OCI-M1 (cell line): ENCODE measurements at regions not wholly inside any gene's neighbourhood (a gene's known extent, or its start where the extent isn't known, plus 50 kb on each side); places are given as distances from the start of the nearest gene placed in this dataset.
"Not testable (repeated sequence)": the region's sequence is repeated elsewhere in the genome, so short reads cannot be mapped to it uniquely, and the experiment has no call there.

Source experiments
- DNase-seq: peaks from one replicate; lab custom pipeline; 2025; lab: John Stamatoyannopoulos, UW

DNA sequence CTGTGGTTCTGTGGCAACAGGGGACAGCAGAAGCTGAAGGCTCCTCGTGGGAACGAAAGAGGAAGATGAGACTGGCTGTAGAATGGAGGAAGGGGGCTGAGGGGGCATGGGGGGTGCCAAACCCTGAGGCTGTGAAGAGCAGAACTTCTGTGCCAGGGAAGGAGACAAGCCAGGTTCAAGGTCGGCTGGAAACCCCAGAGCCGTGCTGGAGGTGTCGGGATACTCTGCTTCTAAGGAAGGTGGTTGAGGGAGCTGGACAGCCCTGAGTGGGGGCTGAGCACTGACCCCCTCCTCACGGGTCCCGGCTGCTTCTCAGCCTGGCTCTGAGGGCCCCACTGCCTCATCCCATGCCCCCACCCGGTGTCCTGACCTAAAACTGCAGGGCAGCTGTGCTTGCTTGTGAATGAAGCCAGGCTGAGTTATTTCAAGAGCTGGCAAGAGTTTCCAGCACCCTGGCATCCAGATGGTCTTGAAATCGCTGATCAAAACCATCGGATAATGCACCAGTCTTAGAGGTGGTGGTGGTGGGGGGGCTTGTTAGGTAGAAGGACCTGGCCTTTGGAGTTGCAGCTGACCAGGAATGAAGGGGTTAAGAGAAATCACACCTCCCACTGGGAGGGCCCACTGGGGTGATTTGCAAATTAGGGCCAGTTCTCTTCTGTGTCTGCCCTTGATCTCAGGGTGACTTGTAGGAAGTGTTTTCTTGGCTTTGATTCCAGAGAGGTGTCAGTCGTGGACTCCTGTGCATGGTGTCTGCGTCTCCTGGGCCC is 218.9 kb upstream of the C1orf174 start:
- DNase-seq, result no peak

DNA sequence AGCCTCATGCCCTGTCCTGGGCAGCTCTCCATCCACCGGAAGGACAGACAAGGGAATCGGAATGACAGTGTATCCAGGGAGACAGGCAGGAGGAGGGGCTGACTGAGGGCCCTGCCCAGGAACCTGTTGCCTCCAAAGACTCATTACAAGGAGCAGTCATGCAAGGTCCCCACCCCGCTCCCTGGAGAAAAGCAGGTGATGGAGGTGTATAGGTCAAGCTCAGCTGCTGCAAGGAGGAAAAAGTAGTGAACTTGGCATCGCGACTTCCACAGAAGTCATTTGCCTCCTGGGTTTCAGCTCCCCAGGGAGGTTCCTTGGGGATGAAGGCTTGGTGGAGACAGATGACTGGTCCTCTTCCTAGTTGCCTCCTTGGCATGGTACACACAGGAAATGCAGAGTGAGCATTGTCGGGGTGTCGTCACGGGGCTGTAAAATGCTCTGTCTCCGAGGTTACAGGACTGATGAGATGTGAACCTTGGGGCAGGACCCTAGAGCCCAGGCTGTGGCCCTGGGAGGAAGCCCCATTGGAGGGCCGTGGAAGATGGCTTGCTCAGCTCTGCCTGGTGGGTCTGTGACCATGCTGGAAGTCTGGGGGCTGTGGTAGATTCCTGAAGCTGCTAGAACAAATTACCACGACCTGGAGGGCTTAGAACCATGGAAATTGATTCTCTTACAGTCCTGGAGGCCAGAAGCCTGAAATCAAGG is 219.6 kb upstream of the C1orf174 start:
- DNase-seq, result no peak

GRCh38 chr1:4120557-4121292 is 220.7 kb upstream of the C1orf174 start:
- DNase-seq, result no peak

DNA sequence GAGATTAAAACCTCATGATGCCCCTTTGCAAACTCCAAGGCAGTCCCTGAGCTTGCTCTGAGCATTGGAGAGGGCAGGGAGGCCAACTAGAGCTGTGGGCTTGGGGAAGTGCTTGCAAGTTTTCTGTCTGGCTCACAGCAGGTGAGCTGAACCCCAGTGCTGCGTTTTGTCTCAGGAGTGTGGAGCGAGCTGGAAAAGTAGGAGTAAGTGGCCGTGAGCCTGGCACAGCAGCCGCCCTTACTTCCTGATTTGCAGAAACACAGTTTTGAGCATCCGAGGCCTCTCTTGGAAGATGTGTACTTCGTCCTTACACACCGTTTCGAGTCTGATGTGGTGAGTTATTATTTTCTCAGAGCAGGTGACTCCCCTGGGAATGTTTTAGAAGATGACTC is 221.2 kb upstream of the C1orf174 start:
- no peak for DNase-seq

- no peak for DNase-seq
Observed at GRCh38 chr1:4121834-4122512, 221.9 kb upstream of the C1orf174 start.

- no peak for DNase-seq
Observed at GRCh38 chr1:4122513-4123160, 222.6 kb upstream of the C1orf174 start.

GRCh38 chr1:4124631-4125145 is 224.6 kb upstream of the C1orf174 start:
- DNase-seq, result no peak

DNA sequence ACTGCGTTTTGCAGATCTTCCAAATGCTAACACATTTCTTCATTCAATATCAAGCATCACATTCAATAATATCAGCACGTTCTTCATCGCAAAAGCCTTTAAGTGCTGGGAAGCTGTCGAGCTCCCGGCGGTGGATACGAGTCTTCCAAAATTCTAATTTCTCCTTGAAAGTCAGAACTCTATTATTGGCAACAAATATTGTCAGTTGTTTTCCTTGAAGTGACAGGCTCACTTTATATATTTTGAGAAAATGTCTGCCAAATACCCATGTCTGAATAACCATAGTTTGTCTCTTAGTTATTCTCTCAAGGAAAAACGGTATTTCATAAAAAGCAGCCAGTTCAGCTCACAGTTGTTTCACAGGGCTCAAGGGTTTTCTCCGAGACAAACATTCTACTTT is 226.2 kb upstream of the C1orf174 start:
- no peak for DNase-seq

DNA sequence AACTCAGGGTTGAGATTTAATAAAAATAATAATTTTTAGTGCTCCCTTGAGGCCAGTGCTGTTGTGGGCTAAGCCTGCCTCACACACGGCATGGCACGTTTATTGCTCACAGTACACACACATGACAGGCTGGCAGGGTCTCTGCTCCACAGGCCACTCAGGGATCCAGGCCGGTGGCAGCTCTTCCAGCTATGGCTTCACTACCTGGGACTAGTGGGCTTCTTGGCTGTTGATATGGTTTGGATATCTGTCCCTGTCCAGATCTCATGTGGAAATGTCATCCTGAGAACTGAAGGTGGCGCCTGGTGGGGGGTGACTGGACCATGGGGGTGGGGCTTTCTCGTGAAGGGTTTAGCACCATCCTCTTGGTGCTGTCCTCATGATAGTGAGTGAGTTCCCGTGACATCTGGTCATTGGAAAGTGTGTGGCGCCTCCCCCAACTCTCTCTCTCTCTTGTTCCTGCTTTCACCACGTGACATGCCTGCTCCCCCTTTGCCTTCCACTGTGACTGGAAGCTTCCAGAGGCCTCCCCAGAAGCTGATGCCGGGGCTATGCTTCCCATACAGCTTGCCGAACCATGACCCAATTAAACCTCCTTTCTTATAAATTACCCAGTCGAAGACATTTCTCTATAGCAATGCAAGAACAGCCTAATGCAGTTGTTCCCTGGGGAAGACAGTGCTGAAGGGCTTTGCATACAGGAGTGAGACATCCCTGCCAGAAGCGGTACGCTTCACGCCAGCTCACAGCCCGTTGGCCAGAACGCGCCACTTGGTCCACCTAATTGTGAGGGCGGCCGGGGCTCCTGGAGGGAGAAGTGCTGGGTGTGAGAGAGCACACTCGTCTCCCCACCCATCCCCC is 226.9 kb upstream of the C1orf174 start:
- no peak for DNase-seq

GRCh38 chr1:4127592-4128140 is 227.6 kb upstream of the C1orf174 start:
- DNase-seq, result no peak

- DNase-seq, result no peak
Observed at GRCh38 chr1:4128616-4129015, 228.5 kb upstream of the C1orf174 start.

GRCh38 chr1:4129693-4130092 is 229.6 kb upstream of the C1orf174 start:
- no peak for DNase-seq

DNA sequence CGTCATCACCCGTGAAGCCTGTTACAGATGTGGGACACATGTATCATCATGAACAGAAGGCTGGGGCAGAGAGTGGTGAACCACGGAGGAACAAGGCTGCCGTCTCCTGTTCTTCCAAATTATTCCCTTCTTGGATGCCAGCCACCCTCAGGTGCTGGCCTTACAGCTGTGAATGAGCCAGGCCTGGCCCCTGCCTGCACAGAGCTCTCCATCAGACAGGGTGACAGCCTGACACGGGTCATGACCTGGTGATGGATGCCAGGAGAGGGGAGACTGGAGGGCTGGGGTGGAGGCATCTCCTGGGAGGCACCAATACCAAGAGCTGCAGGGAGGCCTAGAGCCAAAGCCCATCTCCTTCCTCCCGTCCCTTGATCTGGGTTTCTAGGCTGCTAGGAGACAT is 230.0 kb upstream of the C1orf174 start:
- no peak for DNase-seq

DNA sequence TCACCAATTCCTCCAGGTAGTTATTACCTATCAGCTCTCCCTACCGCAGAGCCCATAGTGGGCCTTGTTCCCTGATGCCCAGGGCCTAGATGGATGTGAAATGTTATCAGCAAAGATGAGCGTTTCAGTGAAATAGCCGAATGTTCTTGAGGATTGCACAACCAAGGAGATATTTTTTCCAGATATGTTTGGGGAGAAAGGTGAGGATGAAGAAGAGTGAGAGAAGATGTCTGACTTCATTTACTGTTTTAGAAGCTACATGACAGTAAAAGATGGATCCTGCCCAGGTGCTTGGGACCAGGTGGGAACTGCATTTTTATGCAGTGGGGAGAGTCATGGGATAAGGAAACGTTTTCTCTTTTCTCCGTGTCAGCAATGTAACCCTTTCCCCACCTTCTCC is 231.7 kb upstream of the C1orf174 start:
- no peak for DNase-seq

- DNase-seq, result no peak
Observed at GRCh38 chr1:4132352-4133296, 232.6 kb upstream of the C1orf174 start.

DNA sequence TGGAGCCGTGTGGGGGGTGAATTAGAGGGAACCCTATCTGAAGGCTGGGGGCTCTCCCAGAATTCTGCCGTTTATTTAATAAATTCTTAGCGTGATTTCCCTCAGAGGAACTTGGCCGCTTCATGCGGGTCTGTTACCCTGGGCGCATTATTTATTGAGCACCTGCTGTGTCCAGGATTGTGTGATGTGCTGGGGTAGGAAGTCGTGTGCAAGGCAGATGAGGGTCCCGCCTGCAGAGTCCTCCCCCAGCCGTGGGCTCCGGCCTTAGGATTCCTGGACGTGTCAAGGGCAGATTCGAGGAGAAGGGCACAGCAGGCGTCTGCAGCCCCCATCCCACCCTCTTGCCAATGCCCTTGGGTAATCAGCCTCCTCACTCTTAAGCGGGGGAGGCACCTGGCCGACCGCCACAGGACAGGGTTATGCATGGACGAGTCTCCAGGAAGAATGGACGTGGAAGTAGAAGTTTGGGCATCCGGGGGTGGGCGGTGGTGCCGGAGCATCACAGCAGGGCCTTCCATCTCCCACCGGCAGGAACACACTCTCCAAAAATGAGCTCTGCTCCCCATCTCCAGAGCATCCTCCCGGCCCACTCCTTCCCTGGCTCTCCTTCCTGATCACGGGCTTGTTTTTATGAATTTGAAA is 233.3 kb upstream of the C1orf174 start:
- DNase-seq, result no peak

- no peak for DNase-seq
Observed at GRCh38 chr1:4133939-4134321, 233.9 kb upstream of the C1orf174 start.

DNA sequence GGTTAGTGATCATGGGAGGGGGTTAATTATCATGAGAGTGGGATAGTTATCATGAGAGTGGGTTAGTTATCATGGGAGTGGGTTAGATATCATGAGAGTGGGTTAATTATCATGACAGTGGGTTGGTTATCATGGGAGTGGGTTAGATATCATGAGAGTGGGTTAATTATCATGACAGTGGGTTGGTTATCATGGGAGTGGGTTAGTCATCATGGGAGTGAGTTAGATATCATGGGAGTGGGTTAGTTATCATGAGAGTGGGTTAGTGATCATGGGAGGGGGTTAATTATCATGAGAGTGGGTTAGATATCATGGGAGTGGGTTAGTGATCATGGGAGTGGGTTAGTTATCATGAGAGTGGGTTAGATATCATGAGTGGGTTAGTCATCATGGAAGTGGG is 235.8 kb upstream of the C1orf174 start:
- DNase-seq, result not testable (repeated sequence)
